ENCODE measurements at regions not wholly inside any gene's neighbourhood (a gene's known extent, or its start where the extent isn't known, plus 50 kb on each side); places are given as distances from the start of the nearest gene placed in this dataset.

DNA sequence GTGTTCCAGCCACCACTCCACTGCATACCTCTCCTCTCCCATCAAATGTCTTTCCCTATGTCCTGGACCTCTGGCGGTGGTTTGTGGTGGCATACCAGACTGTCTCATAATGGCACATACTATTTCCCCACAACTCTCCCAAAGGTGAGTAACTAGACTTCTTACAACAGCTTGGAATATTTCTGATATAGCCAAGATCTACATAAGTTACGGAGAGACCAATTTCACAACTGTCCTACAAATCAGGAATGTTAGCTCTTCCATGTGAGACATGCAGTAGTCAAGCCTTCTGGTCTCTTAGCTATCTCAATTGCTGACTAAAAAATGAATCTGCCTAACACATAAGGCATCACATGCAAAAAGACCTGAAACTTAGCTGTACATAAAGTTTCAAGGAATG is 588.9 kb downstream of the RNF144B start:
- TF ChIP-seq, protein P1, sequence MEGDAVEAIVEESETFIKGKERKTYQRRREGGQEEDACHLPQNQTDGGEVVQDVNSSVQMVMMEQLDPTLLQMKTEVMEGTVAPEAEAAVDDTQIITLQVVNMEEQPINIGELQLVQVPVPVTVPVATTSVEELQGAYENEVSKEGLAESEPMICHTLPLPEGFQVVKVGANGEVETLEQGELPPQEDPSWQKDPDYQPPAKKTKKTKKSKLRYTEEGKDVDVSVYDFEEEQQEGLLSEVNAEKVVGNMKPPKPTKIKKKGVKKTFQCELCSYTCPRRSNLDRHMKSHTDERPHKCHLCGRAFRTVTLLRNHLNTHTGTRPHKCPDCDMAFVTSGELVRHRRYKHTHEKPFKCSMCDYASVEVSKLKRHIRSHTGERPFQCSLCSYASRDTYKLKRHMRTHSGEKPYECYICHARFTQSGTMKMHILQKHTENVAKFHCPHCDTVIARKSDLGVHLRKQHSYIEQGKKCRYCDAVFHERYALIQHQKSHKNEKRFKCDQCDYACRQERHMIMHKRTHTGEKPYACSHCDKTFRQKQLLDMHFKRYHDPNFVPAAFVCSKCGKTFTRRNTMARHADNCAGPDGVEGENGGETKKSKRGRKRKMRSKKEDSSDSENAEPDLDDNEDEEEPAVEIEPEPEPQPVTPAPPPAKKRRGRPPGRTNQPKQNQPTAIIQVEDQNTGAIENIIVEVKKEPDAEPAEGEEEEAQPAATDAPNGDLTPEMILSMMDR (IDR thresholded peaks at IDR 0.05; ENCODE audit: insufficient read depth, low read length, poor library complexity, severe bottlenecking) = no peak
- TF ChIP-seq EZH2phosphoT487 (conservative IDR thresholded peaks at IDR 0.05; ENCODE audit: low read length) = no peak
